Hematopoietic multipotent progenitor cell treated with erythropoietin and hydrocortisone succinate and interleukin-3 and kit ligand, for 4 days (in vitro differentiated cells): ENCODE measurements at regions not wholly inside any gene's neighbourhood (a gene's known extent, or its start where the extent isn't known, plus 50 kb on each side); places are given as distances from the start of the nearest gene placed in this dataset.
"Not testable (repeated sequence)": the region's sequence is repeated elsewhere in the genome, so short reads cannot be mapped to it uniquely, and the experiment has no call there.

Source experiments
- DNase-seq: peaks from one replicate; pipeline ENCODE4 v3.0.0-alpha.2; 2015

DNA sequence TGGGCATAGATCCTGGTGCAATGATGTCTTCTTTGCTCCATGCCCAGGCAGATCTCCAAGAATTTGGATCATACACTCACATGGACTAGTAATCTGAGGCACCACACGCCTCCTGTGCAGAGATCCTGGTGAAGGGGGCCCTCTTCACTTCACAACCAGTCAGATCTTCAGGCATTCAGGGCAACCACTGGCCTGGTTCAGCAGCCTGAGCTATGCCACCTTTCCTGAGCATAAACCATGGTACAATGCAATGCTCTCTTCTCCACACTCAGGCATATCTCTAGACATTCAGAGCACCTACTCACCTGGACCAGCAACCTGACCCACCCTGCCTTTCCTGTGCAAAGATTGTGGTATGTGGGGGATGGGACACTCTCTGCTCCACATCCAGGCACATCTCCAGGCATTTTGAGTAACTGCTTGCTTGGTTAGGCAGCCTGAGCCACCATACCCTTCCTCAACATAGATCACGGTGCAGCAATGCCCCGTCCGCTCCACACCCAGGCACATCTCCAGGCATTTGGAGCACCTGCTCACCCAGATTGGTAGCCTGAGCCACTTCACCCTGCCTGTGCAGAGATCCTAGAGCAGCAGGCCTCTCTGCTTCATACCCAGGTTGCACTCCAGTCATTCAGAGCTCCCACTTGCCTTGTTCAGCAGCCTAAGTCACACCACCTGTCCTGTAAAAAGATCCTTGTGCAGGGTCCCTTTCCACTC lies 532.2 kb upstream of the STEAP1 start:
- no peak for DNase-seq

DNA sequence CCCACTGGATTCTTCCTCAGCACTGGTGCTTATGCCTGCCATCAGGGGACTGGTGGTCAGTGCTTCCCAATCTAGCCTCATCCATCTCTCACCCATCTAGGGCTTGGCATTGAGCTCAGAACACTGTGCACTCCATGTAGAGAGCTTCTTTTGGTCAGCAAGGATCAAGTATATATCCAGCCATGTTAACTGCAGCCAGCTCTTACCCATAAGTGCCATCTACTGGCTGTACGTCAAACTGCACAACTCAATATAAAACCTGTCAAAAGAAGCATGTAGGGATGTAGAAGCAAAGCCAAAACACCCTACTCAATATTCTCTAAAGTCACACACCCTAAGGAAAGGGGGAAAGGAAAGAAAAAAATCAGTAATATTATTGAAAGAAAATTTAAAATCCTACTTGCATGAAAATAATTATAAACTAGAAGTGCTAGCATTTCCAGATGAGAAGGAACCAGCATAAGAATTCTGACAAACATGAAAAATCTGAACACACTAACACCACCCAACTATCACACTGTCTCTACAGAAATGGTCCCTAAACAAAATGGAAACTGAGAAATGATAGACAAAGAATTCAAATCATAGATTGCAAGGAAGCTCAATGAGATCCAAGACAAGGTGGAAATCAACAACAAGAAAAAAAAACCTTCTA lies 531.1 kb upstream of the STEAP1 start:
- DNase-seq = peak; percentile 70

DNA sequence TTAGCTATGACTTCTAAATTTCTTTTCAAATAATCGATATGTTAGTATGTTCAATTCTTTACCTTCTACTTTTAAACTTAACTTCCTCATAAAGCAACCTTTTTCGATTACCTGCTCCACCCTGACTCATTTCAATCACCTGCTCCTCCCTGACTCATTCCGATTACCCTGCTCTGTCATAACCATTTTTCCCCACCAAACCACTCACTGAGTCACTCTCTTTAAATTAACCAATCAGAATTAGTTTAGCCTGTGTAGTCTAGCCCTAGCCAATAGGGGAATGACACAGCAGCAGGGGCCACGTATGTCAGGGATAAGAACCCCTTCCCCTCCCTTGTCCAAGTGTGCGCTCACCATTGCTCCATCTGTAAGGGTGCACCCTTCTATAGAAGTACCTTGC lies 530.1 kb upstream of the STEAP1 start:
- not testable (repeated sequence) for DNase-seq

DNA sequence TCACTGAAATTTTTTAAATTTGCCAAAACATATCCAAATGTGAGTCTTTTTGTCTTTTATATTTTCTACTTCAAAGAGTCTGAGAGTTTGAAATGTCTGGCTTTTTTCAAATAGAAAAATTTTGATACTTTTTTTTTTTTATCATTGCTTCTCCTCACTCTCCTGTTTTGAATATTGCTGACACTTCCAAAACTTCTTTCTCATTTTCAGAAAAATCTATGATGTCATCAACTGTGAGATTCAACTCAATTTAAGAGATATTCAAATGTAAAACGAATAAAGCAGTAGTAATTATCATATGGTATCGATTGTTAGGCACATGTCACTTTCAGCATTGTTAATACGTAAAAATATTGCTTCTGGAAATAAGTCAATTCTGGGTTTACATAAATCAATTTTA lies 505.8 kb upstream of the STEAP1 start:
- DNase-seq = no peak

DNA sequence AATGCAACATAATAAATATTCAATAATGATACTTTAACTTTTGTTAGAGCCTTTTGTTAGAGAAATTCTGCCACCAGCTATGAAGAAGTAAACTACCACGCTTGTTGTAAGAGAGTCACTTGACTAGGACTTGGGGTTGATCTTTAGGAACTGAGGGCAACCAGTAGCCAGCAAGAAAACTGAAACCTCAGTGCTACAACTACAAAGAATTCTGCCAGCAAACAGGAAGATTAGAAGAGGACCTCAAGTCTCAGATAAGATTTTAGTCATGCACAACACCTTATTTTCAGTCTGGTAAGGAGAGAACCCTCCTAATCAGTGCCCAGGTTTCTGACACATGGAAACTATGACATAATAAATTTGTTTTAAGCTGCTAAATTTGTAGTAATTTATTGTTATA lies 498.3 kb upstream of the STEAP1 start:
- DNase-seq = no peak

DNA sequence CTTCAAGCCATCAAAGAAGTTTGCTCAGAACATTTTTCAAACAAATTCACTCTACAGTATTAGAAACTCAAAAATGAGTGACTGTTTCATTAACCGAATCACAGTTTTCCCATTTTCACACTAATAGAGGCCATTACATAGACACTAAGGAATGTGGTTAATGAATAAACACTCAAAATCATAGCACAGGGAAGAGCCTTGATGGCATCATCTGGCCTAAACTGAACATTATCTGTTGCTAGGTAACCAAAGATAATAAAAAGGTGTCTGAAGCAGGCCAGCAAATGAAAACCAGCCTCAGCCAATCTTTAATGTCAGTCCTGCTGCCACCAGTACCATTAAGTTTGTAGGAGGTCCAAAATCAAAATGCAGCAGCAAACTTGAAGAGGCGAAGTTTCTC lies 492.4 kb upstream of the STEAP1 start:
- no peak for DNase-seq

DNA sequence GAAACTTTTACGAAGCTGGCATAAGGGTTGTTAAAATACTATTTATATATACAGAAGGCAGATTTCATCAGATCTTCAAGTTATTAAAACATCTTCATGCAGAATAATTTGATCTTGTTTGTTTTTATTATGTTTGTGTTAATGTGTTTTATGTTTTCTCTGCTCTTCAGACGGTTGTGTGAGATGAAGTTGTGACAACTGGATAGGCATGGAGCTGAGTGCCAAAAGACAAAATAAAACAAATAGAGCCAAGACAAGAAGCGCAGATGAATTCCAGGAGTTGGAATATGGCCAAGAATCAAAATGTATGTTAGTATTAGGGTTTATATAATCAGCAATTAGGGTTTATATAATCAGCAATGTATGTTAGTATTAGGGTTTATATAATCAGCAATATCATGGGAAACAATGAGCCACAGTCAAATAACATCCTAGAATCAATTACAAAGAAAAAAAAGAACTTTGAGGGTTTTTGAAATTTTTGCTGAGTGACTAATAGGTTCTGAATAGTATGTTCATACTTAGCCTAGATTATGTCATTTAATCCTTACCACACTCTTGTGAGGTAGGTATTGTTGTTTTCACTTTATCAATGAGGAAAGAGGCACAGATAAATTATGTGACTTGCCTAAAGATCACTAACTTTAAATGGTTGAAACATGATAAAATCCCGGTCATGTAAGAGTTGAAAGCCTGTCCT lies 488.0 kb upstream of the STEAP1 start:
- DNase-seq = no peak

DNA sequence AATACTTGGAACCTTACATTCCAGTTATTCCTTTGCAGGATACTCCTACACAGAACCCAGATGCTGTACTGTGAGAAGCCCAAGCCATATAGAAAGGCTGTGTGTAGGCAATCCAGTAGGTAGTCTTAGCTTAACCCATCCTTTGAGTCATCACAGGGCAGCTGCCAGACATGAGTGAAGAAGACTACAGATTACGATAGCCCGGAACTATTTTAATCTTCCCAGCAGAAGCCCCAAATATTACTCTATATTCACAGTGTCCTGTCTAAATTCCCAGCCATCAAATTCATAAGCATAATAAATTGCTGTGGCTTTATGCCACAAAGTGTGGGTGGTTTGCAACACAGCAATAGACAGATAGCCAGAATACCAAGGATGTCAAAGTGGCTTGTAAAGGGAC lies 474.1 kb upstream of the STEAP1 start:
- DNase-seq = no peak

DNA sequence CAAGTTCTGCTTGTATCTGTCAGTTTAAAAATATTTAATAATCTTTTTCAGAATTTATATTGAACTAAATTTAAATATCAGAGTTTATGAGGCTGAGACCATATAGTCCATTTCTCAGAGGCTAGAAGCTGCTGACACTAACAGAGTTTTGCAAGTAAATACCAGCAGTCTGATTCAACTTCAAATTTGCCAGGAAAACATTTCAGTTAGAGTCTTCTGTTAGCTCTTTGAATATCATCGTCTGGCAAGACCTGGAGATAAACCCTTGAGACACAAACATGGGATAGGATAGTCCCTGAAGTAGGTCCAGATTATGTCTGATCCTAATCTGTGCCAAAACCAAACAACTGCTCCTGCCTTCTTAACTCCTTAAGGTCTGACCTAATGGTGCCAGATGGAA lies 472.8 kb upstream of the STEAP1 start:
- DNase-seq = no peak

DNA sequence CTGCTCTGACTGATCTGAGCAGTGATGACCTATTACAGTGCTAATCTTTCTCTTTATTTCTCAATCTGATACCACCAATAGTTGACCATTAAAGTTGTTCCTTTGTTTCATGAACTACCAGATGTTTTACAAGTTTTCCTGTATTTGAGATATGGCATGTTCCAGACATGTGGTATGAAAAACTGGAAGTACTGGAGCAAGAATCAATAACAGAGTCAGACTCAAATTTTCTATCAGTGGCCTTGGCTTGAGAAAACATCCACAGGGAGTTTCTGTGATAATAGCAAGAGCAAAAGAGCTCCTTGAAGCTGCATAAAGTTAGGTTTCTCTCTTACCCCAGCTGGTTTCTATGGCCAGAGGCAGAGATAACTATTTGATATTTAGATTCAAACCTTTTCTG lies 469.0 kb upstream of the STEAP1 start:
- no peak for DNase-seq

DNA sequence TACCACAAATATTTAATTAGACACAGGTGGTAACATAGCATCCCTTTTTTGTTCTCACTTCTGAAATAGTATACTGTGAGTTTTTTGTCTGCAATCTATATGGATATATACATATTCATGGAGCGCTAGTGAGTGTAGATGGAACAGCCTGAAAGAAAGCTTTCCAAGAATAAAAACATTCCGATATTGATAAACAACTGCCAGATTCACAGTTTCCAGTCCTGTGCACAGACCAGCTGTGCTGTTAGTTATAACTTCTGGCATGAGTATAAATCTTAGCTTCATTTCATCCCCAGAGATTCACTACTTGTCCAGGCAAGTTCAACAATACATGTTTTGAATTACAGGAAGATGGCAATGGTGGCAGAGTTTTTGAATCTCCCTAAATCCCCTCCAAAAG lies 467.1 kb upstream of the STEAP1 start:
- no peak for DNase-seq

DNA sequence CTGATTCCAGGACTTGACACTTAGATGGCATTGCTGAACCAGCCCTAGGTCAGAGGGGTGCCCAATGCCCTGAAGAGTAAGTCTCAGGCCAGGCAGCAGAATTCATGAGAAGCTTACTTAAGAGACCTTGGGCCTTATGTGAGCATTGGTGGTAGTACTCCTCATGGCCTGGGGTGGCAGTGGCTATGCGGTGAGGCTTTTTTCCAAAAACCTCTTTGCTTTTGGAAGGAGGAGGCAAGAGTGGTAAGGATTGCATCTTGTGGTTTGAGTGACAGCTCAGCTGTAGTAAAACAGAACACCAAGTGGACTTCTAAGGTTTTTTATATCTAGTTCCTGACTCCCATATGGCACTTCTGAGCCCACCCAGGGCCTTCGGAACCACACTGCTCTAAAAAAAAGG lies 459.0 kb upstream of the STEAP1 start:
- peak; percentile 3 for DNase-seq

DNA sequence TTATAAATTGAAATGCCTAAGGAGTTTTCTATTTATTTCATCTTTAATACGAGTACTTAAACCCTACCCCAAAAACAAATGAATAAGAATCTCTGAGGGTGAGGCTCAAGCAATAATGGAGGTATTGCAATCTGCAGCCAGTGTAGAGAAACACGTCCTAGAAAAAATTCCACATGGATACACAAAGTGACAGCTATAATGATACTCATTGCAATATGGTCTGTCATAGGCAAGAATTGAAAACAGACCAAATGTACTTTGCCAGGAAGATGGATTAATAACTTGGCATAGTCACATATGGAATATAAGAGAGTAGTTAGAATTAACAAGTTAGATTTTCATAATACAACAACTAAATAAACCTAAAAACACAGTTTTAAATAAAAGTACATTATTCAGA lies 440.1 kb upstream of the STEAP1 start:
- DNase-seq = no peak

DNA sequence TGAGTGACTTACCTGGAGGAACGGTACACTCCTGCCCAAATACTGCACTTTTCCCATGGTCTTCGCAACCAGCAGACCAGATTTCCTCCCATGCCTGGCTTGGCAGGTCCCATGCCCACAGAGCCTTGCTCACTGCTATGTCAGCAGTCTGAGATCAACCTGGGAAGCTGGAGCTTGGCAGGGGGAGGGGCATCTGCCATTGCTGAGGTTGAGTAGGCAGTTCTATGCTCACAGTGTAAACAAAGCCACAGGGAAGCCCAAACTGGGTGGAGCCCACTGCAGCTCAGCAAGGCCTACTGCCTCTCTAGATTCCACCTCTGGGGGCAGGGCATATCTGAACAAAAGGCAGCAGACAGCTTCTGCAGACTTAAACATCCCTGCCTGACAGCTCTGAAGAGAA lies 435.3 kb upstream of the STEAP1 start:
- not testable (repeated sequence) for DNase-seq

DNA sequence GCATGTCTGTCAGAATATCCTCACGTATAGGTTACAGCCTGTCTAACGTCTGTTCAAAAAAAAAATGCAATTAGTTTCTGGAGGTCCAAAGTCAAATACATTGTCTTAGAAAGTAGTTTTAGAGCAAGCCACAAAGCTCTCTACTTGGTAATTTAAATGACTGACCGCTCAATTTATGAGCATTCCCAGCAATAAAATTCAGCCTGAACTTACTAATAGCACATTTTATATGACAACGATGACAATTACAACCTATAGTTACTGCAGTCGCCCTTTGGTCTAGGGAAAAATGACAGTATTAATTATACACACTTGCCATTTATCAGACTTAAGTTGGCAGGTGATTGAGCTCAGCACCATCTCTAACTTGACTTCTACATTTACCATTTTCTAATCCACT lies 425.8 kb upstream of the STEAP1 start:
- DNase-seq = no peak

DNA sequence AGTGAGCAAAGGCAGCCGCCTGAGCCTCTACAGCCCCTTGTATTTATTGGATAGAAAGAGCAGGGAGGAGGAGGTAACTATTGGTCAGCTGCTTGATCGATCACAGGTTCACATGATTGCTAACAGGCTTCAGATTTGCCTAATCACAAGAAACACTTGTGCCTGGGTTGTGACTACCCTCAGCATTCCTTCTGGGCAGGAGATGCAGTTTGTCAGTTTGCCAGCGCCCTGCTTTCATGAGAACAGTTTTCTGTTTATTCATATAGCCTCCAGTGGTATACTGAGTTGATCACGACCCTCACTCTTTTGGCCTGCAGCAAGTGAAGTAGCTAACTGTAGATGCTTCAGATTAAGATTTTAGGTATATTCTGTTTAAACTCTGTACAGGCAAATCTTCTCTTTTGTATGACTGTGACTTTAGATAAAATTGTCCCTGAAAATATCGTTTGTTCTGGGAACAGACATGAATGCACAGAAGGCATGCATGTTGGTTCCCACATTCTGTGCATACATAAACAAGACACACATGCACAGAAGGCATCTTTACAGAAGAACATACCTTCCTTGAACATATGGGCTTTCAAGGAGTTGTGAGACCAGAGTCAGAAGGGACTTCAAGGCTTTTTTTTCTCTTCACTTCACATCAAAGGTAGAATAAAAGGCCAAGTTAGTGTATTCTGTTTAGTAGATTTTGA lies 422.4 kb upstream of the STEAP1 start:
- DNase-seq = no peak

DNA sequence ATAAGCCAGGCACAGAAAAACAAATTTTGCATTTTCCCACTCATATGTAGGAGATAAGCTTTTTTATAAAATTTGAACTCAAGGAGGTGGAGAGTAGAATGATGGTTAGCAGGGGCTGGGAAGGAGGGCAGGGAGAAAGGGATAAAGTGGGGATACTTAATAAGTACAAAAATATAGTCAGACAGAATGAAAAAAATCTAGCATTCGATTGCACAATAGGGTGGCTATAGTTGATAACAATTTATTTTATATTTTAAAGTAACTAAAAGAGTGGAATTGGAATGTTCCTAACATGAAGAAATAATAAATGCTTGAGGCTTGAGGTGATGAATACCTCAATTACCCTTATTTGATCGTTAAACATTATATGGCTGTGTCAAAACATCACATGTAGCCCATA lies 415.7 kb upstream of the STEAP1 start:
- DNase-seq = no peak

DNA sequence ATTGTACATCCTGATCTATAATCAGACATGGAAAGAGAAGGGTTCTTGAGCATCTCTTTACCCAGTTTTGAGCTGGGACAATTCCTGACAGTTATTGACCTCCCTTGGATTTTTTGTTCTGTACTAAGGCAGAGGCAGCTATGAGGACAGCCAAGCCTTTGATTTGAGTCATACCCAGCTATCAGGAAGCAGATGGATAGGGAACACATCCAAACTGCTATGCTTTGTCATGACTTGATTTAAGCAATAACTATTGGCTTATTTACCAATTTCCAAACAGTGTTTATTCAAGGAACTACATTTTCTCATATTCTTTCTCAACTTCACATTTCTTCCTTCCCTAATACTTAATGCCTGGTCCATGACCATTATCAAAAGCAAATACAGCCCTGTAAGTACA lies 396.4 kb upstream of the STEAP1 start:
- DNase-seq = no peak

DNA sequence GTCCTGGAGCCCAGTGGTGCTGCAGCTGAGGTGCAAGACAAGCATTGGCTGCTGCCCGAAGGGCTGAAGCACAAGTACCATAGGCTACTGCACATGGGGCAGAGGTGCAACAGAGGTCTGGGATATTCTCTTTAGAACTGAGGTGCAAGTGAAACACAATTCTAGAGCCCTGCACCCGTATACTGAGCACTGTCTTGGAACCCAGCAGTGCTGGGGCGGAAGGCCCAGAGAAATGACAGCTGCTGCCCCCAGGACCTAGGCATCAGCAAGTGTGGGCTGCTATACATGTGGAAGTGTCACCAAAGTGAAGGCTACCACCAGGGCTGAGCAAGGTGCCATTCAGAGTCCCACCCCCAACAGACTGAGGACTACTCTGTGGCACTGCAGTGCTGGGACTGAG lies 393.6 kb upstream of the STEAP1 start:
- no peak for DNase-seq

DNA sequence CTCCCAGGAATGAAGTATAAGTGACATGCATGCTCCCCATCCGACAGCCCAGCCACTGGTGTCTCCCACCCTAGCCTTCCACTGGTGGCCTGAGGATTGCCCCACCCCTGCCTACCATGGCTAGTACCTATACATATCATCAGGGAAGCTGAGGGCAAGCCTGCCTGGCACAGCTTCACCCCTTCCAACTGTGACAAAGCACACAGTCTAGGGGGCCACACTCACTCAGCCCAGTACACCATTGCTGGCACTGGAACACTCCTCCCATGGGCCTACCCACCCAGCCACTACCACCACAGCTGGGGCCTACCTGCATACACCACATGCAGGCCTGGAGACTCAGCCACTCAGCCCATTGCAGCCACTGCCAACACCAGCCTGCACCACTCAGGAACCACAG lies 393.1 kb upstream of the STEAP1 start:
- no peak for DNase-seq

DNA sequence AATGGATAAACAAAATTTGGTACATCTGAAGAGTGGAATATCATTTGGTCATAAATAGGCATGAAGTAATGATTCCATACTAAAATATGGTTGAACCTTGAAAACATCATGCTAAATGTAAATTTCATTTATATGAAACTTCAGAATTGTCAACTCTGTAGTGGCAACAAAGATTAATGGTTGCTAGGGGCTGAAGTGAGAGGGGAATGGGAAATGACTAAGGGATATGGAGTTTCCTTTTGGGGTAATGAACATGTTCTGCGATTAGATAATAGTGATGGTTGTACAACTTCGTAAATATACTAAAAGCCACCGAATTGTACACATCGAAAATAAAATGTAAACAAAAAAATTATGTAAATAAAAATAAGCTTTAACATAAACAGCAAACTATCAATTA lies 384.1 kb upstream of the STEAP1 start:
- DNase-seq = peak; percentile 59

DNA sequence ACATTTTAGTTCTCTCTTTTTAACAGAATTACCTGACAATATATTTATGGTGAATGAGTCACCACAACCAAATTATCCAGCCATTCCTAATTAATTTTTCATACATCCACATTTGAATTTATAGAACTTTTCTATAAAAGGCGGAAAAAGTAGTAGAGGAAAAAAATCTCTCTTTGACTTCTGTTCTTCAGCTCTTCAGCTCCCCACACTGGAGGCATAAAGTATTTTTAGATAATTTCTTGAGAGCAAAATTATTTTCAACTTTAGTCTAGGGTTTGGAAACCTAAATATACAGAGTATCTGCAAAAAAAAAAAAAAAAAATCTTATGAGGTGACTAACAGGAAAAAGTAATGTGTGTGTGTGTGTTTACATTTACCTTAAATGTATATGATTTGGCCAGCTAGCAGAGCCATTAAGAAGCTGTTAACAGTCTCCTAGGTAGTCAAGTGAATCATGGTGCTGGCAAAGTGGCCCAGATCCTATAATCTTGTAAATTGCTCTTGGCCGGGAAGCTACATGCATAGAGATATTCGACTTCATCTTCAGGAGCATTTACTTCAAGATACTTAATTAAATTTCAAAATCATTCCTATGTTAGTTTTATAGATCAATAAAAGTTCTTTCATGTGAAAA lies 383.1 kb upstream of the STEAP1 start:
- peak; percentile 33 for DNase-seq

DNA sequence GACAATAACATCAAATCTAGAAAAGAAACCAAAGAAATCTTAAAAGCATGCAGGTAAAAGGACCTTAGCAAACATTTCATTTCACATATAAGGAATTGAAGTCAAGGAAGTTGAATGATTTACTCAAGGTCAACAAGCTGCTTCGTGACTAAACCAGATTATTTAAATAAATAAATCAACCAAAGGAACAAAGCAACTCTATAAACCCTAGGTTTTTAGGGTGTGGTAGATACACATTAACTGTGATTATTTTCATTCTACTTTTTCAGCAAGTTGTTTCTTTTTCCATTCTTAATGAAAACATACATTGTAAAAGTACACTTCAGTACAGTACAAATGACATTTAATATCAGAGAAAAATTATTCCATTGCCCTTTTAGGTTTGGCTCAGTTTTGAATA lies 382.0 kb upstream of the STEAP1 start:
- DNase-seq = no peak
